ENCODE measurements at regions not wholly inside any gene's neighbourhood (a gene's known extent, or its start where the extent isn't known, plus 50 kb on each side); places are given as distances from the start of the nearest gene placed in this dataset.

DNA sequence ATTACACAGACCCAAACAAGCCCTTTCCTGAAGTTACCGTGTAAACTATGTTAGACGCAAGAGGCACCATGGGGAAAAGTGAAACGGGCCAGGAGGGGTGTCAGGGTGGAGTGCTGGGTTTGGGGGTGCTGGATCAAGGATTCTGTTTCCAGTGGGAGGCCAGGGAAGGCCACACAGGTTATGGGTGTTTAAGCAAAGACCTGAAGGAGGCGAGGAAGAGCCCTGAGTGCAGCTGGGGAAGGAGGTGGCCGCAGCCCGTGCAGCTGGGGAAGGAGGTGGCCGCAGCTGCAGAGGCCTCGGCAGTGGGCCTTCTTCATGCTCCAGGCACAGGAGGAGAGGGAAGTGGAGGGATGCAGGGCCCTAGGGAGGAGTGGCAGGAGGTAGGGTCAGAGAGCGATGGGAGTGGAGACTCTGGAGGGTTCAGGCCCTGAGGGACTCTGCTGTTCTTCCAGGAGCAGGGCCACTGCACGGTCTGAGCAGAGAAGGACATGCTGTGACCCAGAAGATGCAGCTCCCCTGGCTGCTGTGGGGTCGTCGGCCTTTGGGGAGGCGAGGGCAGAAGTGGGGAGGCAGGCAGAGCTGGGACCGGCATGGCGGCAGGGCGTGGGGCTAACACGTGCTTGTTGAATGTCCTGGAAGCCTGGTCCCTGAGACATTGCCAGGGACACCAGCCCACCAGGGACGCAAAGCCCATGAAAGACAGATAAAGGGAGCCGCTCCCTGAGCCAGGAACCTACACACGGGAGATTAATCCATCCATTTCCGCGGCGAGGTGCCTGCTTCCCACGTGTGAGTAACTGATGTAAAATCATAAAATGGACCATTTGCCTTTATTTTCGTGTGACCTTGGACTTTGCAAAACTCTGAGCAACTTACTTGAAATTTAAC, 1049.1 kb downstream of the BRD1 start:
- Histone ChIP-seq H3K79me2 (ENCODE audit: insufficient read depth, low read length) (no peaks in the 10 kb centered on the region), H3K4me3 (replicated peaks in 1 of 2; ENCODE audit: low read depth in 1 of 2, low read length in 2 of 2) (no peak overlapping the region), H3K9ac (ENCODE audit: low read length) (no peak overlapping the region), H3K4me2 (ENCODE audit: low read length) (no peak overlapping the region), H2AFZ (ENCODE audit: low read depth, low read length, poor library complexity, severe bottlenecking) (no peak overlapping the region), H3K4me1 (ENCODE audit: control insufficient read depth in 1 of 2, insufficient read depth in 2 of 2, low read length in 2 of 2) (no peaks in the 10 kb centered on the region), H3K9me2 (ENCODE audit: insufficient read depth) (no peaks in the 10 kb centered on the region), H3K36me3 (ENCODE audit: control insufficient read depth in 1 of 2, insufficient read depth in 2 of 2, low read length in 2 of 2) (no peaks in the 10 kb centered on the region), H3K27me3 (ENCODE audit: insufficient read depth, low read length) (no peaks in the 10 kb centered on the region), H4K20me1 (ENCODE audit: insufficient read depth) (no peaks in the 10 kb centered on the region), H3K9me3 (ENCODE audit: control insufficient read depth in 1 of 2, insufficient read depth in 1 of 2, low read depth in 1 of 2, low read length in 2 of 2) (peaks cover 8 to 15% of the 10 kb centered on the region in 2 experiments; a peak in 3 of 4 replicates), H3K27ac (ENCODE audit: low read depth, low read length) (no peak overlapping the region)
- RAD21 ChIA-PET (ENCODE audit: low non-redundant PET in 1 of 2, low total read pairs in 2 of 2, uncharacterized antibody in 2 of 2, unreplicated experiment in 2 of 2) = no interaction called here
- CTCF ChIA-PET = no interaction called here
- intact Hi-C loops (cut with micrococcal nuclease) = no loop called here
- BruUV-seq (replicated peaks) = no TSS peak
- POLR2A ChIA-PET = no interaction called here
- TF ChIP-seq YY1 (IDR thresholded peaks at IDR 0.05; ENCODE audit: extremely low read depth, insufficient replicate concordance, low read depth, low read length) = no peak
- ATAC-seq (no peak), DNase-seq (ENCODE audit: low read depth, low spot score) (no peak)

- Histone ChIP-seq H3K27ac (ENCODE audit: low read depth, low read length) (no peak overlapping the region), H3K9me2 (ENCODE audit: insufficient read depth) (no peaks in the 10 kb centered on the region), H3K27me3 (ENCODE audit: insufficient read depth, low read length) (no peaks in the 10 kb centered on the region), H3K36me3 (ENCODE audit: control insufficient read depth in 1 of 2, insufficient read depth in 2 of 2, low read length in 2 of 2) (no peaks in the 10 kb centered on the region), H2AFZ (ENCODE audit: low read depth, low read length, poor library complexity, severe bottlenecking) (no peak overlapping the region), H3K9me3 (ENCODE audit: control insufficient read depth in 1 of 2, insufficient read depth in 1 of 2, low read depth in 1 of 2, low read length in 2 of 2) (peaks cover 8 to 24% of the 10 kb centered on the region in 2 experiments), H3K4me2 (ENCODE audit: low read length) (no peak overlapping the region), H4K20me1 (ENCODE audit: insufficient read depth) (no peaks in the 10 kb centered on the region), H3K4me1 (ENCODE audit: control insufficient read depth in 1 of 2, insufficient read depth in 2 of 2, low read length in 2 of 2) (no peaks in the 10 kb centered on the region), H3K9ac (ENCODE audit: low read length) (no peak overlapping the region), H3K4me3 (replicated peaks in 1 of 2; ENCODE audit: low read depth in 1 of 2, low read length in 2 of 2) (no peak overlapping the region), H3K79me2 (ENCODE audit: insufficient read depth, low read length) (no peaks in the 10 kb centered on the region)
- RAD21 ChIA-PET (ENCODE audit: low non-redundant PET in 1 of 2, low total read pairs in 2 of 2, uncharacterized antibody in 2 of 2, unreplicated experiment in 2 of 2) = no interaction called here
- BruUV-seq (replicated peaks) = no TSS peak
- intact Hi-C loops (cut with micrococcal nuclease) = no loop called here
- POLR2A ChIA-PET = no interaction called here
- ATAC-seq (no peak), DNase-seq (ENCODE audit: low read depth, low spot score) (no peak)
- CTCF ChIA-PET = interaction anchor here (0.6 kb wide), 1 partner anchor 1371 kb away, joined by 3 read pairs; no protein-coding TSS in a partner anchor
- TF ChIP-seq TCF7L2 (IDR thresholded peaks at IDR 0.05; ENCODE audit: borderline replicate concordance, extremely low read depth, insufficient read depth, insufficient read length) (no peak), ZFX (IDR thresholded peaks at IDR 0.05) (no peak), CEBPB (IDR thresholded peaks at IDR 0.05; ENCODE audit: low read depth) (no peak), POLR2AphosphoS5 (IDR thresholded peaks at IDR 0.05; ENCODE audit: low read depth, low read length) (no peak), ZNF274 (IDR thresholded peaks at IDR 0.05; ENCODE audit: low read depth, low read length) (no peak), EZH2 (IDR thresholded peaks at IDR 0.05) (no peak), REST (IDR thresholded peaks at IDR 0.05; ENCODE audit: low read depth) (no peak), EGR1 (IDR thresholded peaks at IDR 0.05; ENCODE audit: low read depth) (no peak), SRF (IDR thresholded peaks at IDR 0.05; ENCODE audit: low read depth) (no peak), ATF3 (IDR thresholded peaks at IDR 0.05) (no peak), ELF1 (IDR thresholded peaks at IDR 0.05; ENCODE audit: borderline replicate concordance, low read depth) (no peak), JUND (IDR thresholded peaks at IDR 0.05) (no peak)
These were observed 1055.3 kb downstream of the BRD1 start for GRCh38 chr22:48772286-48772907.
